ENCODE measurements at regions not wholly inside any gene's neighbourhood (a gene's known extent, or its start where the extent isn't known, plus 50 kb on each side); places are given as distances from the start of the nearest gene placed in this dataset.

DNA sequence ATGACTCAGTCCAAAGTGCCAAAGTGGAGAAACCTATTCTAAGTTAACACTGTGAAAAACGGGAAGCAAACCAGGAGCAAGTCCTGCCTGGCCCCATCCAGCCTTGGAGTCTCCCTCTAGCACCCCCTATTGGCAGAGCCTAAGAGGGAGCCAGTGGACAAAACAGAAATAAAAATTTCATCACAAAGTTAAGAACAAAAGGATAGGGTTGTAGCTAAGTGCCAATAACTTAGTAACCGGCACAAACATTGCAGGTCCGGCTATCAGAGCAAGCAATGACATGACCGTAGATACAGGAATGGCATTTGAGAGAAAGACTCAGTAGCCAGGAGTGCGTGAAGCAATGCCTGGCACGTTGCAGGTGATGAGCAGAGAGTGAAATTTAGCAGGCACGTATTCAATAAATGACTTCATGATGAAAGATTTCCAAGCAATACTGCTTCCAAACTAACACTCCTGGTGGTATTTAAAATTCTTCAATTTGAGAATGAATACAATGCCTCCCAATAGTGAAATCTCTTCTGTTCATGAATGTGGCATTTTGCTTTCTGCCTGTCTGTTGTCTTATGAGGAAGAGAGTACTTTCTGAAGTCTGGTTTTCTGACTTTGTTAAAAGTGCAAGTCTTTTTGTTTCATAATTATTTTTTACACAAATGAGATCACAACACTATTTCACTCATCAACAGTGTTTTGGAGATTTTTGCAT lies 391.0 kb downstream of the OMA1 start:
- TF ChIP-seq POLR2A (IDR thresholded peaks at IDR 0.05; ENCODE audit: low read depth, low read length) (no peak), POLR2AphosphoS5 (IDR thresholded peaks at IDR 0.05; ENCODE audit: low read depth, low read length) (no peak)
